Colonic mucosa (tissue), 4 donors: ENCODE measurements at regions not wholly inside any gene's neighbourhood (a gene's known extent, or its start where the extent isn't known, plus 50 kb on each side); places are given as distances from the start of the nearest gene placed in this dataset.

Experiments used
- DNase-seq: peaks from one replicate; pipeline ENCODE4 v3.0.0-alpha.2; 2020
- H3K27ac ChIP-seq: fragments of 200-600 bp; one replicate; pipeline ENCODE4 v1.8.0; 2021
- H3K27me3 ChIP-seq: fragments of 200-600 bp; one replicate; pipeline ENCODE4 v1.8.0; 2021
- H3K36me3 ChIP-seq: fragments of 200-600 bp; one replicate; pipeline ENCODE4 v1.8.0; 2021
- H3K4me1 ChIP-seq: fragments of 200-600 bp; one replicate; pipeline ENCODE4 v1.8.0; 2021; ENCODE audit warnings: mild to moderate bottlenecking
- H3K4me3 ChIP-seq: fragments of 200-600 bp; one replicate; pipeline ENCODE4 v1.8.0; 2021
- H3K9ac ChIP-seq, 2 donors: one replicate each; pipeline ENCODE4 v1.7.0; 2013; ENCODE audit warnings: control low read depth in 2 of 2, low read depth in 2 of 2, low read length in 2 of 2
- H3K9me3 ChIP-seq: fragments of 200-600 bp; one replicate; pipeline ENCODE4 v1.8.0; 2021
- intact Hi-C: fragments of 100-400 bp; cut with DNase I; formaldehyde crosslinking; loops from one replicate; pipeline ENCODE4 v1.14.1; 2022
- TF ChIP-seq, protein P1 (sequence below): fragments of 200-600 bp; IDR thresholded peaks from one replicate; pipeline ENCODE4 v1.8.0; 2022; ENCODE audit warnings: antibody characterized with exemption, mild to moderate bottlenecking
- donor health status: healthy.
- donor health status: DM: no; HTN: no; CAD: no.
- donor health status: DM: no; HTN: no; CAD: no.

DNA sequence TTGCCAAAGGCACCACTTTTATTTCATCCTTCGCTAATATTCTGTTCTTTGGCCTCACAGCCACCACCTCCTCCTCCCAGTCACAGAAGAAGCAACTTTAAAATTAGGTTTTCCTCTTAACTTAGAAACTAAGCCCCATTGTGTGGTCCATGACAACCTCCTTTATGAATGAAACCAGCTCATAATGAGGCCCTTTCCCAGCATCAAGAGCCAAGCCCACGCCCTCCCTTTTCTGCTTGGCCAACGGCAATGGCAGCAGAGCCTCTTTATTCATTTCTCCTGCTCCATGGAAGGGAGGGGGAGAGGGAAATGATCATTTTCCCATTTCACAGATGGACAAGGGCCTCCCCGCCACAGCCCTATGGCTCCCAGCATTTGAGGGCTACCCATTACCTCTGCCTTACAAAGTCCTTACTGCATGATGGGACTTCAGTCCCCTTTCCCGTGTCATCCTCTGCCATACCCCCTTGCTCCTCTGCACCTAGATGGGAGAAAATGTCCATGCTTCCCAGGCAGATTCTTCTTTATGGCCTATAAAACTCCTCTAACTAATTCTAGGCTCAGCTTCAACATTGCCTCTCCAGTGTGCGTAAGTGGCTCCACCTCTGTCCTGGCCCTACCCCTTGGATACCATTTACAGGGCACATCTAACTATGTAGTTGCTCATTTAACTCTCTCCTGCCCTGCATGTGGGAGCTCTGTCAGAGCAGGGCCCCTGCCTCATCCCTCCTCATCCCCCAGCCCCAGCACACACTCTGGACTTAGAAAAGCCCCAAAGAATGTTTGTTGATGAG is 475.5 kb downstream of the RPS24 start:
- Histone ChIP-seq H3K9me3 (no peaks in the 10 kb centered on the region), H3K4me3 (no peak overlapping the region), H3K36me3 (no peaks in the 10 kb centered on the region), H3K9ac (peak overlapping the region in 1 of 2 donors; percentile 4), H3K4me1 (no peaks in the 10 kb centered on the region), H3K27ac (no peak overlapping the region), H3K27me3 (no peaks in the 10 kb centered on the region)
- no peak for DNase-seq
- TF ChIP-seq, protein P1, sequence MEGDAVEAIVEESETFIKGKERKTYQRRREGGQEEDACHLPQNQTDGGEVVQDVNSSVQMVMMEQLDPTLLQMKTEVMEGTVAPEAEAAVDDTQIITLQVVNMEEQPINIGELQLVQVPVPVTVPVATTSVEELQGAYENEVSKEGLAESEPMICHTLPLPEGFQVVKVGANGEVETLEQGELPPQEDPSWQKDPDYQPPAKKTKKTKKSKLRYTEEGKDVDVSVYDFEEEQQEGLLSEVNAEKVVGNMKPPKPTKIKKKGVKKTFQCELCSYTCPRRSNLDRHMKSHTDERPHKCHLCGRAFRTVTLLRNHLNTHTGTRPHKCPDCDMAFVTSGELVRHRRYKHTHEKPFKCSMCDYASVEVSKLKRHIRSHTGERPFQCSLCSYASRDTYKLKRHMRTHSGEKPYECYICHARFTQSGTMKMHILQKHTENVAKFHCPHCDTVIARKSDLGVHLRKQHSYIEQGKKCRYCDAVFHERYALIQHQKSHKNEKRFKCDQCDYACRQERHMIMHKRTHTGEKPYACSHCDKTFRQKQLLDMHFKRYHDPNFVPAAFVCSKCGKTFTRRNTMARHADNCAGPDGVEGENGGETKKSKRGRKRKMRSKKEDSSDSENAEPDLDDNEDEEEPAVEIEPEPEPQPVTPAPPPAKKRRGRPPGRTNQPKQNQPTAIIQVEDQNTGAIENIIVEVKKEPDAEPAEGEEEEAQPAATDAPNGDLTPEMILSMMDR: no peak
- intact Hi-C loops: no loop called here

DNA sequence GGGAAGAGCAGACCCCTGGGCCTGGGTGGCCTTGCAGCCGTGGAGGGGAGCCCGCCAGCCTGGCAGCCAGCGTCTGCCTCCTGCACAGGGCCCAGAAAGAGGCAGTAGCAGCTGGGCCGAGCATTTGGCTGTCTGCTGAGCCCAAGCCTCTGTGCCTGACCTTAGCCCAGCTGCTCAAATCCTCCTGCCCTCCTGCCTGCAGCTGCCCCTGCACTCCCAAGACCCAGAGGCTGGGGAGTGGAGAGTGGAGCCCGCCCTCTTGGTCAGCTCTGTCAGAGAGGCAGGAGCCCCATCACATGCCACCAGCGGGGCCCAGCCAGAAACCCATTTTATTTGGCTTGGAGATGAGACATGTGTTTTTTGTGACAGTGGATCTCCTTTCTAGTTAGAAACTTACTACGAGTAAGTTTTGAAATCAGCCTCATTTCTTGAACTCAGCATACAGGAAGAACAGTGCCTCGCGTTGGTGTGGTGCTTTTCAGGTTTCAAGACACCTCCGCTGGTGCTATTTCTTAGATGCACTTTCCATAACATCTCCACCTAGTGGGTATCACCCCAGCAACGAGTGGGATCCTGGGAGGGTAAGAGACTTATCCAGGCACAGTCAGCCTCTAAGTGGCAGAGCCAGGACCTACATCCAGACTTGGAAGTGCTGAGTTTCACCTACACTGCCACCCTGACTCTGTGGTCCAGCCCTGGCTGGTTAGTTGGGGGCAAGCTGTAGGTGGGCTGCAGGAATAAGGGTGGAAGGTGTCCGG is 477.1 kb downstream of the RPS24 start:
- peak; percentile 30 for DNase-seq
- intact Hi-C loops: no loop called here
- Histone ChIP-seq H3K9ac (no peak overlapping the region), H3K36me3 (no peaks in the 10 kb centered on the region), H3K27me3 (no peaks in the 10 kb centered on the region), H3K4me1 (no peaks in the 10 kb centered on the region), H3K27ac (peak overlapping the region; percentile 15), H3K4me3 (no peak overlapping the region), H3K9me3 (no peaks in the 10 kb centered on the region)
- TF ChIP-seq, protein P1: no peak

DNA sequence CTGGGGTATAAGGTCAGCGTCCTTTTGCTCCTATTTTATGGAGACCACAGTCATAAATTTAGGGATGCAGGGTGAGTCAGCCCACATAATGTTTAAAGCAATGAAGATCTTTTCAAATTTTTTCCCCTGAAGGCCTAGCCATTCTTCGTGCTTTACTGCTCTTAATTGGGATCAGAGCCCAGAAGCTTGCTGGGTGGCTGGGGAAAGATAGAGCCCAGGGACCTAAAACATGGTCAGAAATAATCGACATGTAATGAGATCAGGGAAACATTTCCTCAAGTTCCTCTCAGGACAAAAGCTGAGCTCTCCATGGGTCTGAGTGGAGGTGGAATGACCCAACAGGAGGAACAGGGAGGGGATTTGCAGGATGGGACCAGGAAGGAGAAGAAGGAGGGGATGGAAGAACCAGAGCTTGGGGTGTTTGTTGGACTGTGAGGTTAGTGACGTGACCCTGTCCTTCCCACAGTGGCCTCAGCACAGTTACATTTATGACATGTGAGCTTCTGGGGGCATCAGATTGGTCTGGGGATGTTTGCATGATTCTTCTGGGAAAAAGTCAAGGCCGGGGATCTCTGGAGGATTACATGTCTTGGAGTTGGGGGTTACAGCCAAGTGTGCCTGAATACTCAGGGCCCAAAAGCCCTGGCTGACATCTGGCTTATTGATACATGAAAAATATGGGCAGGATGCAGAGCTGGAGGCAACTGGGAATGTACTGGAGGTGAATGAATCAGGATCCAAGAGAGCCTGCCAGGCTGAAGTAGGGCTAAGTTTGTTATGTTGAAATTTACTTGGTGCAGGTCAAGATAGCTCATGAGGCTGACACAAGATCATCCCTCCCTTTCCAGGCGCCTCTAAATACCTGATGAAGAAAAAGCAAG is 477.9 kb downstream of the RPS24 start:
- intact Hi-C loops: no loop called here
- TF ChIP-seq, protein P1: no peak
- no peaks in the 10 kb centered on the region for H3K36me3 ChIP-seq
- no peak overlapping the region for H3K4me3 ChIP-seq
- no peaks in the 10 kb centered on the region for H3K27me3 ChIP-seq
- H3K4me1 ChIP-seq: no peaks in the 10 kb centered on the region
- no peaks in the 10 kb centered on the region for H3K9me3 ChIP-seq
- peak overlapping the region; percentile 15 for H3K27ac ChIP-seq
- no peak overlapping the region for H3K9ac ChIP-seq
- peak; percentile 11 for DNase-seq

GRCh38 chr10:78512205-78512550 is 478.5 kb downstream of the RPS24 start:
- H3K9ac ChIP-seq: no peak overlapping the region
- DNase-seq: peak; percentile 12
- no peaks in the 10 kb centered on the region for H3K4me1 ChIP-seq
- intact Hi-C loops: no loop called here
- no peaks in the 10 kb centered on the region for H3K9me3 ChIP-seq
- no peak overlapping the region for H3K4me3 ChIP-seq
- TF ChIP-seq, protein P1: no peak
- H3K36me3 ChIP-seq: no peaks in the 10 kb centered on the region
- H3K27me3 ChIP-seq: no peaks in the 10 kb centered on the region
- H3K27ac ChIP-seq: no peak overlapping the region

DNA sequence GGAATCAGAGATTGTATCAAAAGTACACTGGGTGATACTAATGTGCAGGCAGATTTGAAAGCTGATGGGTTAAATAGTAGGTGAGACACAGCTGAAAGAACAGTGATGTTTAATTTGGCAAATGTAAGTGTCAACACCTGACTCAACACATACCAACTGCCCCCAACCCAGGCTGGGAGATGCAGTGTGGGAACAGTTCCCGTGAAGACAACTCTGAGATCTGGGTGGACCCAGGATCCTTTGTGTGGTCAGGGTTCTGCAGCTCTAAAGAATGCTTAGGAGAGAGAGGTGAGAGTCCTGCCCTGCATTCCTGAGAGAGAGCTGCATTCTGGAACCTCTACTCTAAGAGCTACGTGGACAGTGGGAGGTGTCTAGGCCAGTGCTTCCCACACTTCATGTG is 479.7 kb downstream of the RPS24 start:
- no peak for DNase-seq
- H3K36me3 ChIP-seq: no peaks in the 10 kb centered on the region
- no peak overlapping the region for H3K27ac ChIP-seq
- H3K27me3 ChIP-seq: no peaks in the 10 kb centered on the region
- TF ChIP-seq, protein P1: no peak
- H3K4me1 ChIP-seq: no peaks in the 10 kb centered on the region
- no peaks in the 10 kb centered on the region for H3K9me3 ChIP-seq
- intact Hi-C loops: no loop called here
- H3K9ac ChIP-seq: no peak overlapping the region
- H3K4me3 ChIP-seq: no peak overlapping the region
